Hepatocyte (in vitro differentiated cells): ENCODE measurements at regions not wholly inside any gene's neighbourhood (a gene's known extent, or its start where the extent isn't known, plus 50 kb on each side); places are given as distances from the start of the nearest gene placed in this dataset.

ENCODE experiments used
- DNase-seq: peaks from one replicate; pipeline ENCODE4 v3.0.0-alpha.2; 2016; ENCODE audit warnings: low spot score
- H2AFZ ChIP-seq: fragments of 200-600 bp; sonication (generic); 2 replicates; pipeline ENCODE4 v1.6.0; 2016; ENCODE audit warnings: antibody characterized with exemption, mild to moderate bottlenecking
- H3K27ac ChIP-seq: fragments of 200-600 bp; sonication (generic); 2 replicates; pipeline ENCODE4 v1.5.1; 2016; ENCODE audit warnings: mild to moderate bottlenecking
- H3K27me3 ChIP-seq: fragments of 200-600 bp; sonication (generic); 2 replicates; pipeline ENCODE4 v1.6.1; 2016
- H3K36me3 ChIP-seq: fragments of 200-600 bp; sonication (generic); replicated peaks from 2 replicates; pipeline ENCODE4 v1.5.1; 2016; ENCODE audit warnings: low read depth; ENCODE audit not compliant: insufficient read depth
- H3K4me1 ChIP-seq: fragments of 200-600 bp; sonication (generic); 2 replicates; pipeline ENCODE4 v1.5.1; 2016; ENCODE audit warnings: mild to moderate bottlenecking, moderate library complexity; ENCODE audit not compliant: insufficient read depth
- H3K4me2 ChIP-seq: fragments of 200-600 bp; sonication (generic); 2 replicates; pipeline ENCODE4 v1.6.0; 2016
- H3K4me3 ChIP-seq: fragments of 200-600 bp; sonication (generic); 2 replicates; pipeline ENCODE4 v1.5.1; 2016; ENCODE audit warnings: mild to moderate bottlenecking
- H3K79me2 ChIP-seq: fragments of 200-600 bp; sonication (generic); 2 replicates; pipeline ENCODE4 v1.6.0; 2017; ENCODE audit warnings: mild to moderate bottlenecking
- H3K9me2 ChIP-seq: fragments of 200-600 bp; sonication (generic); replicated peaks from 2 replicates; pipeline ENCODE4 v1.6.0; 2017; ENCODE audit warnings: mild to moderate bottlenecking; ENCODE audit not compliant: insufficient read depth
- H3K9me3 ChIP-seq: fragments of 200-600 bp; sonication (generic); 2 replicates; pipeline ENCODE4 v1.5.1; 2016; ENCODE audit warnings: low read depth, mild to moderate bottlenecking
- H4K20me1 ChIP-seq: fragments of 200-600 bp; sonication (generic); 2 replicates; pipeline ENCODE4 v1.6.0; 2016; ENCODE audit warnings: mild to moderate bottlenecking; ENCODE audit not compliant: insufficient read depth, poor library complexity, severe bottlenecking
- CTCF ChIP-seq: fragments of 200-600 bp; sonication (generic); IDR thresholded peaks from 2 replicates; pipeline ENCODE4 v1.5.1; 2016; ENCODE audit warnings: antibody characterized with exemption, mild to moderate bottlenecking; ENCODE audit not compliant: poor library complexity
- EZH2 ChIP-seq: fragments of 200-600 bp; sonication (generic); IDR thresholded peaks from 2 replicates; pipeline ENCODE4 v1.6.1; 2016; ENCODE audit warnings: antibody characterized with exemption, mild to moderate bottlenecking, borderline replicate concordance
- EZH2phosphoT487 ChIP-seq: fragments of 200-600 bp; sonication (generic); IDR thresholded peaks from one replicate; pipeline ENCODE4 v1.6.1; 2018; ENCODE audit warnings: antibody characterized with exemption, mild to moderate bottlenecking, low read depth, moderate library complexity; ENCODE audit not compliant: unreplicated experiment, severe bottlenecking
- WGBS: methylation state at CpG from one replicate; pipeline ENCODE4 v1.1.6; 2016; ENCODE audit warnings: low lambda C conversion rate; ENCODE audit errors: missing lambda C conversion rate; 5-methylcytosine and 5-hydroxymethylcytosine counted together

DNA sequence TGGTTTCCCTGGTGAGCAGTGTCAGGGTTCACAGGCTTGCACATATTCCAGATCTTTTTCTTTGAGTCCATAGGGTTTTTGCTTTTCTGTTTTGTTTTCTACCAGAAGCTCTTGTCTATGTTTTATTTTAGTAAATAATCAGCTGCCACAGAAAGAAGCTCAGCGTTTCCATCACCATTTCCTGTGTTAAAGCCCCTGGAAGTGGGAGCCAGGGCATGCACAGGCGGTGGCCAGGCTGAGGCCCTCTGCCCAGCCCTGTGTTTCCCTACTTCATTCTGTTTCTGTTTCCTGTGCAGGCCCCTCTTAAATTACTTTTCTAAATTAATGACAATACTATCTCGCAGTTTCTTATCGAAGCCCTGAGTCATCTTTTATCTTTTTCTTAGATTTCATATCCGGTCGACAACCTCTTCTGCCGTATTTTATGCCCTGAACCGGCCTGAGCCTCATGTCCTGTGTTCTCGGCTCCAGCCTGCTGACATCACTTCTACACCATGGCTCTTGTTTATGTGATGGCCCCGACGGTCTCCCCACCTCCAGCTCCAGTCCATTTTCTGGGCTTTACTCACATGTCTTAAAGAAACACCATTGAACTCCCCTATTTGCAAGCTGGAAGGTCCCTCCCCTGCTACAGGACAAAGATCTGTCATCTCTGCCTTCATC lies 442.2 kb downstream of the TCERG1L start:
- no peak overlapping the region for H3K4me3 ChIP-seq
- WGBS, result 73% methylated on average over 11 of the region's 11 CpGs

DNA sequence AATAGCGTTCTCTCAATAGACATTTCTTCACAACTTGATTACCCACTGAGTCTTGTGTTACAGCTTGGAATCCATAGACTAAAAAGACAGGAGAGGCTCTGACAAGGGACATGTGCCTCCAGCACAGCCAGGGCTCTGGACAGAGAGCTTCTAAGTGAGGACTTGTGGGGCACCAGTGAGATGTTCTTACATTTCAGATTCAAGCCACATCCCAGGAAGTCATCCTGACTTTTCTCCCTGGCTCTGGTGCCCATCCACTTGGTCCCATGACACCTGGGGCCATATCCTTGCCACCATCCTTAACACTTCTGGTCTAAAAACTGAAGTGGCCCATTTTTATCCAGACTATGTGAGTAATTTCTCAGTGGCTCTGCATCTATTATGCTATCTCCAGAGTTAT lies 440.1 kb downstream of the TCERG1L start:
- H2AFZ ChIP-seq, result no peak overlapping the region
- no peak for TF ChIP-seq EZH2phosphoT487
- no peak for TF ChIP-seq EZH2
- no peak for TF ChIP-seq CTCF
- H4K20me1 ChIP-seq, result no peaks in the 10 kb centered on the region
- no peaks in the 10 kb centered on the region for H3K4me1 ChIP-seq
- H3K27me3 ChIP-seq, result no peaks in the 10 kb centered on the region
- H3K27ac ChIP-seq, result no peak overlapping the region
- no peaks in the 10 kb centered on the region for H3K9me3 ChIP-seq
- H3K36me3 ChIP-seq, result no peaks in the 10 kb centered on the region
- H3K4me3 ChIP-seq, result no peak overlapping the region
- no peaks in the 10 kb centered on the region for H3K79me2 ChIP-seq
- no peak for DNase-seq
- no peaks in the 10 kb centered on the region for H3K9me2 ChIP-seq
- no peak overlapping the region for H3K4me2 ChIP-seq
- 33% methylated on average over 1 of the region's 1 CpG for whole genome bisulfite sequencing

More for the DNA sequence above, 442.2 kb downstream of the TCERG1L start:
- Histone ChIP-seq H3K9me2 (no peaks in the 10 kb centered on the region), H3K9me3 (no peaks in the 10 kb centered on the region), H3K27me3 (no peaks in the 10 kb centered on the region), H3K27ac (no peak overlapping the region), H4K20me1 (no peaks in the 10 kb centered on the region), H2AFZ (no peak overlapping the region), H3K4me2 (no peak overlapping the region), H3K36me3 (no peaks in the 10 kb centered on the region), H3K79me2 (no peaks in the 10 kb centered on the region), H3K4me1 (no peaks in the 10 kb centered on the region)
- DNase-seq, result no peak
- TF ChIP-seq CTCF (no peak), EZH2phosphoT487 (no peak), EZH2 (no peak)

DNA sequence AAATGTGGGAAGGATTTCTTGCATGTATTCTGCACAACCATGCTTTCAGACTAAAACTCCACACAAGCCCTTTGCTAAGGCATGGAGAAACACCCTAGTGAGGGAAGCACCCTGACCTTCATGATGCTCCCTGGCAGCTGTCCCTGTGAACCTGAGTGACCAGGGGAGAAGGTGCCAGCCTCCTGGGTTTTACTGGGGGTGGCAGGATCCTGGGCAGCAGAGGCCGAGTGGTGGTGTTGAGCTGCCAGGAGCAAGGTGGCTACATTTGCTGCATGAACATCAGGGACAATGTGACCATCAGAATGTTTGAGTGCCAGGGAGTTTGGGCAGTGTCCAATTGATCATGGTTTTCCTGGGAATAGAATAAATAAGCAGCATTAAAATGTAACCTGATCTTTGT lies 437.9 kb downstream of the TCERG1L start:
- H3K9me2 ChIP-seq, result no peaks in the 10 kb centered on the region
- H3K4me2 ChIP-seq, result no peak overlapping the region
- TF ChIP-seq EZH2phosphoT487, result no peak
- TF ChIP-seq CTCF, result no peak
- no peak for TF ChIP-seq EZH2
- H2AFZ ChIP-seq, result no peak overlapping the region
- no peak overlapping the region for H3K4me3 ChIP-seq
- H3K27me3 ChIP-seq, result no peaks in the 10 kb centered on the region
- no peak overlapping the region for H3K27ac ChIP-seq
- WGBS, result 88% methylated on average over 1 of the region's 1 CpG
- no peaks in the 10 kb centered on the region for H3K79me2 ChIP-seq
- no peaks in the 10 kb centered on the region for H4K20me1 ChIP-seq
- no peaks in the 10 kb centered on the region for H3K9me3 ChIP-seq
- H3K36me3 ChIP-seq, result no peaks in the 10 kb centered on the region
- H3K4me1 ChIP-seq, result no peaks in the 10 kb centered on the region
- no peak for DNase-seq
